OCI-LY3 (cell line): ENCODE measurements at regions not wholly inside any gene's neighbourhood (a gene's known extent, or its start where the extent isn't known, plus 50 kb on each side); places are given as distances from the start of the nearest gene placed in this dataset.

ENCODE experiments used
- EZH2phosphoT487 ChIP-seq: fragments of 200-600 bp; shearing (Covaris generic); IDR thresholded peaks from 2 replicates; pipeline ENCODE4 v1.6.1; 2018; ENCODE audit warnings: antibody characterized with exemption, mixed run types, low read depth
- TF ChIP-seq, protein P1 (sequence below): fragments of 200-600, 300-600 bp; sonication (generic); IDR thresholded peaks from 2 replicates; pipeline ENCODE4 v1.5.1; 2014; ENCODE audit warnings: antibody characterized with exemption, low read length, low read depth

- TF ChIP-seq, protein P1, sequence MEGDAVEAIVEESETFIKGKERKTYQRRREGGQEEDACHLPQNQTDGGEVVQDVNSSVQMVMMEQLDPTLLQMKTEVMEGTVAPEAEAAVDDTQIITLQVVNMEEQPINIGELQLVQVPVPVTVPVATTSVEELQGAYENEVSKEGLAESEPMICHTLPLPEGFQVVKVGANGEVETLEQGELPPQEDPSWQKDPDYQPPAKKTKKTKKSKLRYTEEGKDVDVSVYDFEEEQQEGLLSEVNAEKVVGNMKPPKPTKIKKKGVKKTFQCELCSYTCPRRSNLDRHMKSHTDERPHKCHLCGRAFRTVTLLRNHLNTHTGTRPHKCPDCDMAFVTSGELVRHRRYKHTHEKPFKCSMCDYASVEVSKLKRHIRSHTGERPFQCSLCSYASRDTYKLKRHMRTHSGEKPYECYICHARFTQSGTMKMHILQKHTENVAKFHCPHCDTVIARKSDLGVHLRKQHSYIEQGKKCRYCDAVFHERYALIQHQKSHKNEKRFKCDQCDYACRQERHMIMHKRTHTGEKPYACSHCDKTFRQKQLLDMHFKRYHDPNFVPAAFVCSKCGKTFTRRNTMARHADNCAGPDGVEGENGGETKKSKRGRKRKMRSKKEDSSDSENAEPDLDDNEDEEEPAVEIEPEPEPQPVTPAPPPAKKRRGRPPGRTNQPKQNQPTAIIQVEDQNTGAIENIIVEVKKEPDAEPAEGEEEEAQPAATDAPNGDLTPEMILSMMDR, result no peak
- no peak for TF ChIP-seq EZH2phosphoT487
Observed at GRCh38 chr12:59179231-59179630, 258.9 kb upstream of the LRIG3 start.
